Duodenal mucosa (tissue), 2 donors: ENCODE measurements at regions not wholly inside any gene's neighbourhood (a gene's known extent, or its start where the extent isn't known, plus 50 kb on each side); places are given as distances from the start of the nearest gene placed in this dataset.

Experiments used
- H3K27ac ChIP-seq: one replicate; pipeline ENCODE4 v1.7.0; 2013; ENCODE audit warnings: low read depth, low read length
- H3K27me3 ChIP-seq, 2 donors: one replicate each; pipeline ENCODE4 v1.7.0; 2013; ENCODE audit warnings: low read length in 2 of 2, control low read depth in 1 of 2; ENCODE audit not compliant: insufficient read depth in 2 of 2, control insufficient read depth in 1 of 2
- H3K36me3 ChIP-seq, 2 donors: one replicate each; pipeline ENCODE4 v1.7.0; 2013; ENCODE audit warnings: low read length in 2 of 2, control low read depth in 1 of 2; ENCODE audit not compliant: insufficient read depth in 2 of 2, control insufficient read depth in 1 of 2
- H3K4me1 ChIP-seq, 2 donors: one replicate each; pipeline ENCODE4 v1.7.0; 2013; ENCODE audit warnings: low read length in 2 of 2, control low read depth in 1 of 2; ENCODE audit not compliant: insufficient read depth in 2 of 2, control insufficient read depth in 1 of 2
- H3K4me3 ChIP-seq, 2 donors: one replicate each; pipeline ENCODE4 v1.7.0; 2013; ENCODE audit warnings: low read length in 2 of 2, low read depth in 1 of 2
- H3K9ac ChIP-seq, 2 donors: one replicate each; pipeline ENCODE4 v1.7.0; 2013; ENCODE audit warnings: low read length in 2 of 2, low read depth in 1 of 2
- H3K9me3 ChIP-seq, 2 donors: one replicate each; pipeline ENCODE4 v1.7.0; 2013; ENCODE audit warnings: low read length in 2 of 2, control low read depth in 1 of 2; ENCODE audit not compliant: control insufficient read depth in 1 of 2

- Histone ChIP-seq H3K27ac (no peak overlapping the region), H3K4me1 (no peaks in the 10 kb centered on the region), H3K9me3 (no peaks in the 10 kb centered on the region), H3K9ac (no peak overlapping the region), H3K36me3 (no peaks in the 10 kb centered on the region), H3K27me3 (no peaks in the 10 kb centered on the region), H3K4me3 (no peak overlapping the region)
Measured at GRCh38 chr4:92090887-92091286, 212.9 kb upstream of the GRID2 start.

GRCh38 chr4:92091335-92091734, 212.4 kb upstream of the GRID2 start:
- Histone ChIP-seq H3K9me3 (no peaks in the 10 kb centered on the region), H3K4me3 (no peak overlapping the region), H3K27me3 (no peaks in the 10 kb centered on the region), H3K9ac (no peak overlapping the region), H3K27ac (no peak overlapping the region), H3K36me3 (no peaks in the 10 kb centered on the region), H3K4me1 (no peaks in the 10 kb centered on the region)

GRCh38 chr4:92099861-92100260, 203.9 kb upstream of the GRID2 start:
- Histone ChIP-seq H3K4me1 (no peaks in the 10 kb centered on the region), H3K27ac (no peak overlapping the region), H3K36me3 (no peaks in the 10 kb centered on the region)

GRCh38 chr4:92100975-92101374, 202.8 kb upstream of the GRID2 start:
- Histone ChIP-seq H3K9me3 (no peaks in the 10 kb centered on the region), H3K4me1 (no peaks in the 10 kb centered on the region), H3K9ac (no peak overlapping the region), H3K36me3 (no peaks in the 10 kb centered on the region), H3K27ac (no peak overlapping the region), H3K4me3 (no peak overlapping the region), H3K27me3 (no peaks in the 10 kb centered on the region)

More at GRCh38 chr4:92099861-92100260, 203.9 kb upstream of the GRID2 start:
- H3K9ac ChIP-seq: no peak overlapping the region
- no peaks in the 10 kb centered on the region for H3K27me3 ChIP-seq
- no peak overlapping the region for H3K4me3 ChIP-seq
- no peaks in the 10 kb centered on the region for H3K9me3 ChIP-seq

DNA sequence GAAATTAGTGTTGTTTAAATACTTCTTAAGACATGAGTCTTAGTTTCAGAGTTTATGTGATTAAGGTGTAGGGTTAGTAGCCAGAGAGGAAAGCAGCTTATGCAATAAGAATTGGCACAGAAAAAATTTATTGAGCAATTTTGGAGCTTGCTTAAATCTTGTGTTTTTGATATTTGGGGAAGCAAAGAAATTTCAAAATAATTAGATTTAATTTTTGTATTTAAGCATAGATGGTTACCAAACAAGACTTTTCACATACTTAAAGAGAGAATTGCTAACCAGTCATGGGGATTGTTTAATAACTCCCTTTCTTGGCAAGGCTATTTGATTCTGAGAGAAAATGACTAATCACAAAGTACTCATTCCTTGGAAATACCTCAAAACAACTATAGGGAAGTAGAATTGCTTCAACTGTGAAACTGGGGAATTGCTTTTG, 202.0 kb upstream of the GRID2 start:
- Histone ChIP-seq H3K27ac (no peak overlapping the region), H3K9ac (no peak overlapping the region)

DNA sequence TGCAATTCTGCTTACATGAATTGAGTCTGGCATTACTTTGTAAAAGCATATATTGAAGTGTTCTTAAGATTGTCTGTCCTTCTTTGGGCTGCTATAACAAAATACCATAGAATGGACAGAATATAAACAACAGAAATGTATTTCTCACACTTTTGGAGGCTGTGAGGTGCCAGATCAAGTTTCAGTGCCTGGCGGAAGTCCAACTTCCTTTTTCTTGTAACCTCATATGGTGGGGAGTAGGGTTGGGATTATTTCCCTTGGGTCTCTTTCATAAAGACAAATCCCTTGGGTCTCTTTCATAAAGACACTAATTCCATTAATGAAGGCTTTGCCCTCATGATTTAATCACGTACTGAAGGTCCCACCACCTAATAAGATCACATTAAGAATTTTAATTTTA, 199.3 kb upstream of the GRID2 start:
- H3K4me1 ChIP-seq: no peaks in the 10 kb centered on the region
- H3K9ac ChIP-seq: no peak overlapping the region
- H3K9me3 ChIP-seq: no peaks in the 10 kb centered on the region
- H3K27me3 ChIP-seq: no peaks in the 10 kb centered on the region
- H3K36me3 ChIP-seq: no peaks in the 10 kb centered on the region
- no peak overlapping the region for H3K4me3 ChIP-seq
- no peak overlapping the region for H3K27ac ChIP-seq

More for the DNA sequence above, 202.0 kb upstream of the GRID2 start:
- no peak overlapping the region for H3K4me3 ChIP-seq
- H3K27me3 ChIP-seq: no peaks in the 10 kb centered on the region
- no peaks in the 10 kb centered on the region for H3K36me3 ChIP-seq
- H3K4me1 ChIP-seq: no peaks in the 10 kb centered on the region
- no peaks in the 10 kb centered on the region for H3K9me3 ChIP-seq

- Histone ChIP-seq H3K9ac (no peak overlapping the region), H3K27ac (no peak overlapping the region), H3K27me3 (no peaks in the 10 kb centered on the region), H3K4me1 (no peaks in the 10 kb centered on the region), H3K36me3 (no peaks in the 10 kb centered on the region), H3K9me3 (no peaks in the 10 kb centered on the region), H3K4me3 (no peak overlapping the region)
Measured at GRCh38 chr4:92106816-92107215, 196.9 kb upstream of the GRID2 start.

- H3K4me3 ChIP-seq: no peak overlapping the region
- H3K27me3 ChIP-seq: no peaks in the 10 kb centered on the region
- no peaks in the 10 kb centered on the region for H3K4me1 ChIP-seq
- no peak overlapping the region for H3K9ac ChIP-seq
- no peaks in the 10 kb centered on the region for H3K36me3 ChIP-seq
- no peaks in the 10 kb centered on the region for H3K9me3 ChIP-seq
- H3K27ac ChIP-seq: no peak overlapping the region
Measured at GRCh38 chr4:92111493-92111892, 192.3 kb upstream of the GRID2 start.

GRCh38 chr4:92112805-92113204, 191.0 kb upstream of the GRID2 start:
- no peaks in the 10 kb centered on the region for H3K36me3 ChIP-seq
- H3K27ac ChIP-seq: no peak overlapping the region
- no peaks in the 10 kb centered on the region for H3K9me3 ChIP-seq
- H3K4me3 ChIP-seq: no peak overlapping the region
- no peaks in the 10 kb centered on the region for H3K4me1 ChIP-seq
- H3K27me3 ChIP-seq: no peaks in the 10 kb centered on the region
- H3K9ac ChIP-seq: no peak overlapping the region

GRCh38 chr4:92120810-92121498, 182.8 kb upstream of the GRID2 start:
- no peak overlapping the region for H3K27ac ChIP-seq
- no peaks in the 10 kb centered on the region for H3K36me3 ChIP-seq
- no peak overlapping the region for H3K4me3 ChIP-seq
- no peaks in the 10 kb centered on the region for H3K27me3 ChIP-seq
- H3K9me3 ChIP-seq: no peaks in the 10 kb centered on the region
- no peak overlapping the region for H3K9ac ChIP-seq
- no peaks in the 10 kb centered on the region for H3K4me1 ChIP-seq
